B cell (primary cell): ENCODE measurements at regions not wholly inside any gene's neighbourhood (a gene's known extent, or its start where the extent isn't known, plus 50 kb on each side); places are given as distances from the start of the nearest gene placed in this dataset.

ENCODE experiments used
- ATAC-seq: fragments of 200-7000 bp; cut with Tn5 transposase; one replicate; pipeline ENCODE4 v1.10.0; 2021; ENCODE audit warnings: low read depth, mild to moderate bottlenecking, moderate number of reproducible peaks, moderate library complexity
- CTCF ChIA-PET: fragments of 350-600 bp; sonication (Branson Sonifier 250); formaldehyde crosslinking; loops from one replicate; lab custom pipeline; 2021; ENCODE audit warnings: antibody characterized with exemption, inconsistent platforms; lab: Charles Lee
- POLR2A ChIA-PET: fragments of 350-600 bp; sonication (Branson Sonifier 250); formaldehyde crosslinking; loops from one replicate; lab custom pipeline; 2021; ENCODE audit warnings: antibody characterized with exemption; lab: Charles Lee
- DNase-seq: peaks from one replicate; pipeline ENCODE4 v3.0.0; 2013
- H2AFZ ChIP-seq: 2 replicates; pipeline ENCODE4 v1.6.1; 2012; ENCODE audit warnings: mild to moderate bottlenecking, low read depth, low read length; ENCODE audit not compliant: insufficient read depth, poor library complexity, severe bottlenecking
- H3K27ac ChIP-seq, 2 donors: 1 replicate in 1 of 2; 2 replicates in 1 of 2; pipeline ENCODE4 v1.5.1; 2012 to 2013; ENCODE audit warnings: low read length in 2 of 2, mild to moderate bottlenecking in 2 of 2, moderate library complexity in 1 of 2
- H3K27me3 ChIP-seq, 4 experiments: fragments of 200-600 bp in 1 of 4; sonication (generic) in 1 of 4; replicated peaks in 1 of 4; 1 replicate in 2 of 4; 2 replicates in 2 of 4; pipeline versions ENCODE4 v1.6.1 to v1.7.0; 2013 to 2016; ENCODE audit warnings: low read length in 3 of 4, mild to moderate bottlenecking in 2 of 4, mixed read lengths in 1 of 4, moderate library complexity in 1 of 4; ENCODE audit not compliant: insufficient read depth in 4 of 4, control insufficient read depth in 3 of 4; ENCODE audit errors: control extremely low read depth in 1 of 4
- H3K36me3 ChIP-seq, 2 experiments: replicated peaks in 1 of 2; 1 replicate in 1 of 2; 2 replicates in 1 of 2; pipeline versions ENCODE4 v1.6.1 to v1.7.1; 2013; ENCODE audit warnings: low read length in 1 of 2; ENCODE audit not compliant: insufficient read depth in 2 of 2, control insufficient read depth in 1 of 2; ENCODE audit errors: control extremely low read depth in 1 of 2, extremely low read depth in 1 of 2
- H3K4me1 ChIP-seq, 2 donors: fragments of 200-600 bp in 1 of 2; sonication (generic) in 1 of 2; 1 replicate in 1 of 2; 2 replicates in 1 of 2; pipeline versions ENCODE4 v1.5.1 to v1.6.1; 2013 to 2017; ENCODE audit warnings: low read length in 2 of 2; ENCODE audit not compliant: control insufficient read depth in 2 of 2, insufficient read depth in 2 of 2
- H3K4me2 ChIP-seq: replicated peaks from 2 replicates; pipeline ENCODE3; 2012; ENCODE audit warnings: mild to moderate bottlenecking, low read depth, low read length; ENCODE audit not compliant: poor library complexity, severe bottlenecking
- H3K4me3 ChIP-seq, 5 experiments: fragments of 200-600 bp in 1 of 5; sonication (generic) in 1 of 5; 1 replicate in 3 of 5; 2 replicates in 2 of 5; pipeline versions ENCODE4 v1.5.1 to v1.7.0; 2011 to 2016; ENCODE audit warnings: low read length in 4 of 5, mild to moderate bottlenecking in 4 of 5, low read depth in 2 of 5, control low read depth in 1 of 5, moderate library complexity in 1 of 5; ENCODE audit not compliant: insufficient read depth in 1 of 5; ENCODE audit errors: control extremely low read depth in 1 of 5, extremely low read depth in 1 of 5
- H3K79me2 ChIP-seq: fragments of 200-600 bp; sonication (generic); one replicate; pipeline ENCODE4 v1.6.0; 2016; ENCODE audit warnings: low read length; ENCODE audit not compliant: control insufficient read depth, insufficient read depth
- H3K9ac ChIP-seq: fragments of 200-600 bp; sonication (generic); 2 replicates; pipeline ENCODE4 v1.6.1; 2017; ENCODE audit warnings: mild to moderate bottlenecking, low read length, moderate library complexity
- H3K9me3 ChIP-seq, 3 donors: one replicate each; pipeline versions ENCODE4 v1.6.1 to v1.7.1; 2013; ENCODE audit warnings: low read length in 2 of 3; ENCODE audit not compliant: control insufficient read depth in 2 of 3, insufficient read depth in 1 of 3; ENCODE audit errors: control extremely low read depth in 1 of 3
- H4K20me1 ChIP-seq: 2 replicates; pipeline ENCODE4 v1.6.0; 2012; ENCODE audit warnings: mild to moderate bottlenecking, low read length; ENCODE audit not compliant: insufficient read depth, control insufficient read depth, poor library complexity, severe bottlenecking
- H3K27ac Mint-ChIP-seq: one replicate; pipeline ENCODE4 v1.8.0; 2021; ENCODE audit warnings: mixed read lengths
- H3K27me3 Mint-ChIP-seq: one replicate; pipeline ENCODE4 v1.8.0; 2021; ENCODE audit warnings: mixed read lengths
- H3K4me1 Mint-ChIP-seq: one replicate; pipeline ENCODE4 v1.8.0; 2021; ENCODE audit warnings: mixed read lengths
- H3K4me3 Mint-ChIP-seq: one replicate; pipeline ENCODE4 v1.8.0; 2021; ENCODE audit warnings: mixed read lengths
- H3K9me3 Mint-ChIP-seq: one replicate; pipeline ENCODE4 v1.8.0; 2022; ENCODE audit warnings: mixed read lengths; ENCODE audit not compliant: insufficient read depth
- EZH2 ChIP-seq: IDR thresholded peaks from 2 replicates; pipeline ENCODE4 v1.6.1; 2012; ENCODE audit warnings: borderline replicate concordance, low read depth, mild to moderate bottlenecking, moderate library complexity, low read length; ENCODE audit not compliant: insufficient read depth, poor library complexity, severe bottlenecking
- WGBS: methylation state at CpG from one replicate; pipeline ENCODE4 v1.1.5; 2013; ENCODE audit warnings: missing lambda C conversion rate; ENCODE audit not compliant: insufficient coverage; 5-methylcytosine and 5-hydroxymethylcytosine counted together
- intact Hi-C: fragments of 100-400 bp; cut with micrococcal nuclease; formaldehyde crosslinking; loops from one replicate; pipeline ENCODE4 v1.10.0; 2022
- TF ChIP-seq, protein P1 (sequence below): fragments of 200-600 bp; IDR thresholded peaks from one replicate; pipeline ENCODE4 v1.8.0; 2022; ENCODE audit warnings: antibody characterized with exemption, mild to moderate bottlenecking

DNA sequence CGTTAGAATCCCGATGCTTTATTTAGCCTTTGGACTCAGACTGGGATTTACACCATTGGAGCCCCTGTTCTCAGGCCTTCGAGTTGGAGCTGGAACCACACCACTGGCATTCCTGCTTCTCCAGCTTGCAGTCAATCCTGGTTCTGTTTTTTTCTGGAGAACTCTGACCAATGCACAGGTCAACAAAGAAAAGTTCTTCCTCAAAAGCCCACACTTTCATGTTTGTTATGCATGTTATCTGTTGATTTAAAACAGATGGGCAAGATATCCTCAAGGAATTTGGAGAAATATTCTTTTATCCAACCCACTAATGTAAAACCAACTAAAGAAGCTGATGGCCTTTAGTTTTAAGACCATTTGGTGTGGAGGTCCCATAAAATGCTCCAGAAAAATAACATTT lies 205.7 kb downstream of the ANKRD60 start:
- WGBS, result 94% methylated on average over 3 of the region's 3 CpGs
- no peaks in the 10 kb centered on the region for H3K79me2 ChIP-seq
- H4K20me1 ChIP-seq, result no peaks in the 10 kb centered on the region
- H3K27me3 ChIP-seq, result peaks cover 0 to 3% (median 0%) of the 10 kb centered on the region in 4 experiments
- Mint-ChIP-seq H3K4me3 (no peak overlapping the region), H3K27ac (no peak overlapping the region), H3K9me3 (no peaks in the 10 kb centered on the region), H3K27me3 (peaks cover 12% of the 10 kb centered on the region), H3K4me1 (peaks cover 6% of the 10 kb centered on the region)
- H3K4me2 ChIP-seq, result no peak overlapping the region
- H3K36me3 ChIP-seq, result no peaks in the 10 kb centered on the region
- H3K27ac ChIP-seq, result no peak overlapping the region
- no peak overlapping the region for H3K9ac ChIP-seq
- ChIA-PET CTCF (no interaction called here), POLR2A (no interaction called here)
- DNase-seq (no peak), ATAC-seq (no peak)
- no peak for TF ChIP-seq EZH2
- TF ChIP-seq, protein P1, sequence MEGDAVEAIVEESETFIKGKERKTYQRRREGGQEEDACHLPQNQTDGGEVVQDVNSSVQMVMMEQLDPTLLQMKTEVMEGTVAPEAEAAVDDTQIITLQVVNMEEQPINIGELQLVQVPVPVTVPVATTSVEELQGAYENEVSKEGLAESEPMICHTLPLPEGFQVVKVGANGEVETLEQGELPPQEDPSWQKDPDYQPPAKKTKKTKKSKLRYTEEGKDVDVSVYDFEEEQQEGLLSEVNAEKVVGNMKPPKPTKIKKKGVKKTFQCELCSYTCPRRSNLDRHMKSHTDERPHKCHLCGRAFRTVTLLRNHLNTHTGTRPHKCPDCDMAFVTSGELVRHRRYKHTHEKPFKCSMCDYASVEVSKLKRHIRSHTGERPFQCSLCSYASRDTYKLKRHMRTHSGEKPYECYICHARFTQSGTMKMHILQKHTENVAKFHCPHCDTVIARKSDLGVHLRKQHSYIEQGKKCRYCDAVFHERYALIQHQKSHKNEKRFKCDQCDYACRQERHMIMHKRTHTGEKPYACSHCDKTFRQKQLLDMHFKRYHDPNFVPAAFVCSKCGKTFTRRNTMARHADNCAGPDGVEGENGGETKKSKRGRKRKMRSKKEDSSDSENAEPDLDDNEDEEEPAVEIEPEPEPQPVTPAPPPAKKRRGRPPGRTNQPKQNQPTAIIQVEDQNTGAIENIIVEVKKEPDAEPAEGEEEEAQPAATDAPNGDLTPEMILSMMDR, result no peak
- intact Hi-C loops, result no loop called here
- H2AFZ ChIP-seq, result no peak overlapping the region
- H3K9me3 ChIP-seq, result no peaks in the 10 kb centered on the region
- H3K4me1 ChIP-seq, result no peaks in the 10 kb centered on the region
- H3K4me3 ChIP-seq, result no peak overlapping the region

DNA sequence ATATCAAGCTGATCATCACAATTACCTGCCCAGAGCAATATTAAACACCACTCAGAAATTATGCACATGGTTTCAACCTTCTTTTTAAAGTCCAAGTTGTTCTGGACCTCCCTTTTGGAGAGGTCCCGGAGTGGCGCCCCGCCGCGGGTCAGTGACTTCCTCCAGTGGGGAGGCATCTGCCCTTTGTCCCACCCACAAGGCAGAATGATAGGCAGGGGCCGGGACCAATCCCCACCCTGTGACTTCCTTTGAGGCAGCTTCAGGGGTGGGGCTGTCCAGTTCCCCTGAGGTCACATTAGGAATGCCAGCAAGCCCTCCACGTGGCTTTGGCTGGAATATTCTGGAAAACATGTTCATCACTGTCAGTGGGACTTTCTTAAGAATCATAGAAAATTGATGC lies 207.0 kb downstream of the ANKRD60 start:
- ChIA-PET CTCF (no interaction called here), POLR2A (no interaction called here)
- Mint-ChIP-seq H3K4me1 (peaks cover 6% of the 10 kb centered on the region), H3K9me3 (no peaks in the 10 kb centered on the region), H3K27ac (no peak overlapping the region), H3K4me3 (no peak overlapping the region), H3K27me3 (peaks cover 7% of the 10 kb centered on the region)
- Histone ChIP-seq H3K4me2 (no peak overlapping the region), H3K9me3 (no peaks in the 10 kb centered on the region), H3K27me3 (peaks cover 0 to 3% (median 0%) of the 10 kb centered on the region in 4 experiments), H3K79me2 (no peaks in the 10 kb centered on the region), H3K4me3 (no peak overlapping the region), H3K27ac (no peak overlapping the region), H2AFZ (no peak overlapping the region), H3K36me3 (no peaks in the 10 kb centered on the region), H3K4me1 (no peaks in the 10 kb centered on the region), H4K20me1 (no peaks in the 10 kb centered on the region), H3K9ac (no peak overlapping the region)
- 87% methylated on average over 7 of the region's 7 CpGs for WGBS
- intact Hi-C loops, result no loop called here
- no peak for TF ChIP-seq EZH2
- TF ChIP-seq, protein P1, result no peak
- ATAC-seq, result no peak
- DNase-seq, result no peak
